ENCODE measurements at regions not wholly inside any gene's neighbourhood (a gene's known extent, or its start where the extent isn't known, plus 50 kb on each side); places are given as distances from the start of the nearest gene placed in this dataset.

DNA sequence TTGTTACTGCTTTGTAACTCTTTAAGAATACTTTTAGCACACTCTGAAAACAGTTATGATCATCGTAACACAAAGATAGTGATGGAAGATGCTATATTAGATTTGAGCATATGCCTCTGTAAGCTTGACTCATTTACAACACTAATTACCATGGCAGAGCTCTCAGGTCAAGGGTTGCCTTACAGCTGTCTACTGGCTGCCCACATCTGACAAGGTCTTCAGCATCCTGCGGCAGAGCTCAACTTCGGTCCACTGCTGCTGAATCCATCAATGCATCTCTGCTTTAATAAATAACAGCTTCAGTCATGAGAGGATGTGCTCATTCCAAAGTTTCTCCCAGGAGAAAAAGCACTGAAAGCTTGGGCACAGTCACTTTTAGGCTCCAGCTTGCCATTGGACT lies 449.4 kb downstream of the RASEF start:
- H3K27ac ChIP-seq (ENCODE audit: low read depth, low read length, poor library complexity, severe bottlenecking), result no peak overlapping the region
- DNase-seq (ENCODE audit: low spot score), result no peak
- peaks cover 5% of the 10 kb centered on the region for H3K27me3 ChIP-seq (replicated peaks; ENCODE audit: insufficient read depth, low read depth, low read length, poor library complexity)
- POLR2A ChIA-PET (ENCODE audit: low non-redundant PET), result no interaction called here
- no peaks in the 10 kb centered on the region for H3K4me1 ChIP-seq (ENCODE audit: insufficient read depth, low read length, poor library complexity, severe bottlenecking)
- no peaks in the 10 kb centered on the region for H3K36me3 ChIP-seq (ENCODE audit: insufficient read depth, low read length, poor library complexity, severe bottlenecking)
- intact Hi-C loops (cut with micrococcal nuclease; ENCODE audit: unreplicated experiment), result loop anchor here (10.0 kb wide), 1 partner anchor 351 kb away; no protein-coding TSS in a partner anchor
- no peaks in the 10 kb centered on the region for H3K9me3 ChIP-seq (ENCODE audit: low read depth, low read length, poor library complexity, severe bottlenecking)
- no peak for TF ChIP-seq EZH2 (IDR thresholded peaks at IDR 0.05; ENCODE audit: borderline replicate concordance, low read depth, low read length, poor library complexity, severe bottlenecking)
- TF ChIP-seq, protein P1, sequence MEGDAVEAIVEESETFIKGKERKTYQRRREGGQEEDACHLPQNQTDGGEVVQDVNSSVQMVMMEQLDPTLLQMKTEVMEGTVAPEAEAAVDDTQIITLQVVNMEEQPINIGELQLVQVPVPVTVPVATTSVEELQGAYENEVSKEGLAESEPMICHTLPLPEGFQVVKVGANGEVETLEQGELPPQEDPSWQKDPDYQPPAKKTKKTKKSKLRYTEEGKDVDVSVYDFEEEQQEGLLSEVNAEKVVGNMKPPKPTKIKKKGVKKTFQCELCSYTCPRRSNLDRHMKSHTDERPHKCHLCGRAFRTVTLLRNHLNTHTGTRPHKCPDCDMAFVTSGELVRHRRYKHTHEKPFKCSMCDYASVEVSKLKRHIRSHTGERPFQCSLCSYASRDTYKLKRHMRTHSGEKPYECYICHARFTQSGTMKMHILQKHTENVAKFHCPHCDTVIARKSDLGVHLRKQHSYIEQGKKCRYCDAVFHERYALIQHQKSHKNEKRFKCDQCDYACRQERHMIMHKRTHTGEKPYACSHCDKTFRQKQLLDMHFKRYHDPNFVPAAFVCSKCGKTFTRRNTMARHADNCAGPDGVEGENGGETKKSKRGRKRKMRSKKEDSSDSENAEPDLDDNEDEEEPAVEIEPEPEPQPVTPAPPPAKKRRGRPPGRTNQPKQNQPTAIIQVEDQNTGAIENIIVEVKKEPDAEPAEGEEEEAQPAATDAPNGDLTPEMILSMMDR (conservative IDR thresholded peaks at IDR 0.05; ENCODE audit: low read depth, low read length), result no peak
- CTCF ChIA-PET, result no interaction called here
- no TSS peak for BruUV-seq (replicated peaks)
- H3K4me3 ChIP-seq (ENCODE audit: low read depth, low read length, poor library complexity, severe bottlenecking), result no peak overlapping the region

DNA sequence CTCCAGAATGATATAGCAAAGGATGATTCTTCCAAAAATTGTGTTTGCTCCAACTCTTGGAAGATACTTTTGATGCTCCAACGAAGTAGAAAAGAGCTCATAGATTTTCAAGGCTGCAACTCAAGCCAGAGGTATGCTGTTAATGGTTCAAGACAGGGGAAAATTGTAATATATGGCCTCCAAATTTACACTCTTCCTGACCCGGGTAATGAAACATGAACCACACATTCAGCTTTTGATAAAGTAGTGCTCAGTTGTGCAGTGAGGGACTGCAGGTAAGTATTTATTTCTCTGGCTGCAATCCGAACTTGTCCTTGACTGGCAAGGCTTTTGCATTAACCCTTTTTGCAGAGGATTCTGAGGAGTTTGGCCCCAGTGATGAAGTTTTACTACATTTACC lies 446.4 kb downstream of the RASEF start:
- no peak overlapping the region for H3K4me3 ChIP-seq (ENCODE audit: low read depth, low read length, poor library complexity, severe bottlenecking)
- H3K27me3 ChIP-seq (replicated peaks; ENCODE audit: insufficient read depth, low read depth, low read length, poor library complexity), result no peaks in the 10 kb centered on the region
- ChIA-PET CTCF (no interaction called here), POLR2A (ENCODE audit: low non-redundant PET) (no interaction called here)
- no TSS peak for BruUV-seq (replicated peaks)
- TF ChIP-seq, protein P1 (conservative IDR thresholded peaks at IDR 0.05; ENCODE audit: low read depth, low read length), result no peak
- no peak for TF ChIP-seq EZH2 (IDR thresholded peaks at IDR 0.05; ENCODE audit: borderline replicate concordance, low read depth, low read length, poor library complexity, severe bottlenecking)
- H3K4me1 ChIP-seq (ENCODE audit: insufficient read depth, low read length, poor library complexity, severe bottlenecking), result no peaks in the 10 kb centered on the region
- H3K36me3 ChIP-seq (ENCODE audit: insufficient read depth, low read length, poor library complexity, severe bottlenecking), result no peaks in the 10 kb centered on the region
- no peak overlapping the region for H3K27ac ChIP-seq (ENCODE audit: low read depth, low read length, poor library complexity, severe bottlenecking)
- DNase-seq (ENCODE audit: low spot score), result no peak
- intact Hi-C loops (cut with micrococcal nuclease; ENCODE audit: unreplicated experiment), result loop anchor here (10.0 kb wide), 1 partner anchor 348 kb away; no protein-coding TSS in a partner anchor
- no peaks in the 10 kb centered on the region for H3K9me3 ChIP-seq (ENCODE audit: low read depth, low read length, poor library complexity, severe bottlenecking)

DNA sequence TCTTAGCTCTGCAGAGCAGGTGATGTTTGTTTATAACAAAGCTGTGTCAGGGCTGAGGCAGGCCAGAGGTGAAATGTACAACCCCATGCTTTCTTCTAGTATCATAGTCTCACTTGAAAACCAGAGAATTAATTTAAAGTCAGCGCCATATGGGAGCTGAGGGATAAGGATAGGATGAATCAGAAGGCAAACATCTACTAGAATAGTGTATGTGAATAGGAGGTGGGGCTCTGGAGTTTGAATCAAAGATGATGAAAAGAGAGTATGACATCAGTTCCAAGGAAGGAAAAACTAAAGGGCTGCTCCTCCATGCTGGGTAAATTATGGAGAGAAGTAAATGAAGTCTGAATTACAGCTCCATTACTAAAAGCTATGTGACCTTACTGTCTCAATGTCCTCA lies 441.5 kb downstream of the RASEF start:
- H3K27ac ChIP-seq (ENCODE audit: low read depth, low read length, poor library complexity, severe bottlenecking), result no peak overlapping the region
- no peaks in the 10 kb centered on the region for H3K36me3 ChIP-seq (ENCODE audit: insufficient read depth, low read length, poor library complexity, severe bottlenecking)
- H3K9me3 ChIP-seq (ENCODE audit: low read depth, low read length, poor library complexity, severe bottlenecking), result no peaks in the 10 kb centered on the region
- no peak overlapping the region for H3K4me3 ChIP-seq (ENCODE audit: low read depth, low read length, poor library complexity, severe bottlenecking)
- TF ChIP-seq, protein P1 (conservative IDR thresholded peaks at IDR 0.05; ENCODE audit: low read depth, low read length), result no peak
- TF ChIP-seq EZH2 (IDR thresholded peaks at IDR 0.05; ENCODE audit: borderline replicate concordance, low read depth, low read length, poor library complexity, severe bottlenecking), result no peak
- BruUV-seq (replicated peaks), result no TSS peak
- no peaks in the 10 kb centered on the region for H3K4me1 ChIP-seq (ENCODE audit: insufficient read depth, low read length, poor library complexity, severe bottlenecking)
- H3K27me3 ChIP-seq (replicated peaks; ENCODE audit: insufficient read depth, low read depth, low read length, poor library complexity), result peaks cover 8% of the 10 kb centered on the region
- ChIA-PET CTCF (no interaction called here), POLR2A (ENCODE audit: low non-redundant PET) (no interaction called here)
- DNase-seq (ENCODE audit: low spot score), result no peak
- intact Hi-C loops (cut with micrococcal nuclease; ENCODE audit: unreplicated experiment), result no loop called here

All from A673 (cell line).